ENCODE measurements at regions not wholly inside any gene's neighbourhood (a gene's known extent, or its start where the extent isn't known, plus 50 kb on each side); places are given as distances from the start of the nearest gene placed in this dataset.
"Not testable (repeated sequence)": the region's sequence is repeated elsewhere in the genome, so short reads cannot be mapped to it uniquely, and the experiment has no call there.

DNA sequence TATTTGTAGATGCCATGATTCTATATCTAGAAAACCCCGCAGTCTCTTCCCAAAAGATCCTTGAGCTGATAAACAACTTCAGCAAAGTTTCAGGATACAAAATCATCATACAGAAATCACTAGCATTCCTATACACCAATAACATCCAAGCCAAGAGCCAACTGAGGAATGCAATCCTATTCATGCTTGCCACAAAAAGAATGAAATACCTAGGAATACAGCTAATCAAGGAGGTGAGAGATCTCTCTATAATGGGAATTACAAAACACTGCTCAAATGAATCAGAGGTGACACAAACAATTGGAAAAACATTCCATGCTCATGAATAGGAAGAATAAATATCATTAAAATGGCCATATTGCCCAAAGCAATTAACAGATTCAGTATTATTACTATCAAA lies 551.4 kb upstream of the SLC39A10 start:
- WGBS (ENCODE audit: insufficient coverage, insufficient read length), result no CpG with 5 or more reads among the region's 1 CpG
- Histone ChIP-seq H3K27me3 (ENCODE audit: control insufficient read depth, insufficient read depth, low read length) (no peaks in the 10 kb centered on the region), H3K27ac (ENCODE audit: low read length) (no peak overlapping the region), H3K4me3 (ENCODE audit: low read length) (no peak overlapping the region), H3K4me1 (ENCODE audit: control insufficient read depth, insufficient read depth, low read length) (no peaks in the 10 kb centered on the region), H3K36me3 (ENCODE audit: control insufficient read depth, insufficient read depth, low read length) (no peaks in the 10 kb centered on the region), H3K9me3 (ENCODE audit: control insufficient read depth, insufficient read depth, low read length) (no peaks in the 10 kb centered on the region)
- DNase-seq (ENCODE audit: low read depth, low spot score), result no peak

DNA sequence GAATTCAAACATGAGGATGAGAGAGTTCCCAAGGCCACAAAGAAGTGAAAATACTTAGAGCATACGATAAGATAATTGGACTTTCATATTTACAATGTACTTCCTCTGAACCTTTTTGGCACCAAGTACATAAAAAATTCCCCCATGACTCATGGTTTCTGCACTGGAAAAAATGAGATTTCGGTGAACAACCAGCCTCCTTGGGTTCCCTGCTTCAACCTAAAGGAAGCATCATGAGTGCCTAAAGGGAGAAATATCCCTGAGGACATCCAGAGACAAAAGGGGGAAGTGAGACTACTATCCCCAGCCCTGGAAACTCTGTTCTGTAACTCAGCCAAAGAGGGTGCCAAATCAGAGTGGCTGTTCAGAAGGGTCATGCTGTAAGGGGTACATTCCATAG lies 562.7 kb upstream of the SLC39A10 start:
- Histone ChIP-seq H3K9me3 (ENCODE audit: control insufficient read depth, insufficient read depth, low read length) (no peaks in the 10 kb centered on the region), H3K27me3 (ENCODE audit: control insufficient read depth, insufficient read depth, low read length) (no peaks in the 10 kb centered on the region), H3K4me3 (ENCODE audit: low read length) (no peak overlapping the region), H3K27ac (ENCODE audit: low read length) (no peak overlapping the region), H3K4me1 (ENCODE audit: control insufficient read depth, insufficient read depth, low read length) (no peaks in the 10 kb centered on the region), H3K36me3 (ENCODE audit: control insufficient read depth, insufficient read depth, low read length) (no peaks in the 10 kb centered on the region)
- no peak for DNase-seq (ENCODE audit: low read depth, low spot score)
- no CpG with 5 or more reads among the region's 2 CpGs for WGBS (ENCODE audit: insufficient coverage, insufficient read length)

GRCh38 chr2:195092341-195092740 lies 564.7 kb upstream of the SLC39A10 start:
- Histone ChIP-seq H3K27me3 (ENCODE audit: control insufficient read depth, insufficient read depth, low read length) (no peaks in the 10 kb centered on the region), H3K9me3 (ENCODE audit: control insufficient read depth, insufficient read depth, low read length) (no peaks in the 10 kb centered on the region)
- peak; percentile 33 for DNase-seq (ENCODE audit: low read depth, low spot score)

DNA sequence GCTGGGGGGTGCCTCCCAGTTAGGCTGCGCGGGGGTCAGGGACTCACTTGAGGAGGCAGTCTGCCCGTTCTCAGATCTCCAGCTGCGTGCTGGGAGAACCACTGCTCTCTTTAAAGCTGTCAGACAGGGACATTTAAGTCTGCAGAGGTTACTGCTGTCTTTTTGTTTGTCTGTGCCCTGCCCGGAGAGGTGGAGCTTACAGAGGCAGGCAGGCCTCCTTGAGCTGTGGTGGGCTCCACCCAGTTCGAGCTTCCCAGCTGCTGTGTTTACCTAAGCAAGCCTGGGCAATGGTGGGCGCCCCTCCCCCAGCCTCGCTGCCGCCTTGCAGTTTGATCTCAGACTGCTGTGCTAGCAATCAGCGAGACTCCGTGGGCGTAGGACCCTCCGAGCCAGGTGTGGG lies 584.2 kb upstream of the SLC39A10 start:
- H3K36me3 ChIP-seq (ENCODE audit: control insufficient read depth, insufficient read depth, low read length); H3K9me3 ChIP-seq (ENCODE audit: control insufficient read depth, insufficient read depth, low read length); H3K27me3 ChIP-seq (ENCODE audit: control insufficient read depth, insufficient read depth, low read length); DNase-seq (ENCODE audit: low read depth, low spot score); H3K4me3 ChIP-seq (ENCODE audit: low read length); H3K27ac ChIP-seq (ENCODE audit: low read length); H3K4me1 ChIP-seq (ENCODE audit: control insufficient read depth, insufficient read depth, low read length): not testable (repeated sequence)
- no CpG with 5 or more reads among the region's 13 CpGs for WGBS (ENCODE audit: insufficient coverage, insufficient read length)

More at GRCh38 chr2:195092341-195092740, 564.7 kb upstream of the SLC39A10 start:
- H3K36me3 ChIP-seq (ENCODE audit: control insufficient read depth, insufficient read depth, low read length), result no peaks in the 10 kb centered on the region
- H3K4me3 ChIP-seq (ENCODE audit: low read length), result no peak overlapping the region
- no peaks in the 10 kb centered on the region for H3K4me1 ChIP-seq (ENCODE audit: control insufficient read depth, insufficient read depth, low read length)
- no peak overlapping the region for H3K27ac ChIP-seq (ENCODE audit: low read length)

- Histone ChIP-seq H3K27ac (ENCODE audit: low read length) (no peak overlapping the region), H3K4me1 (ENCODE audit: control insufficient read depth, insufficient read depth, low read length) (no peaks in the 10 kb centered on the region), H3K27me3 (ENCODE audit: control insufficient read depth, insufficient read depth, low read length) (no peaks in the 10 kb centered on the region), H3K36me3 (ENCODE audit: control insufficient read depth, insufficient read depth, low read length) (no peaks in the 10 kb centered on the region), H3K4me3 (ENCODE audit: low read length) (no peak overlapping the region), H3K9me3 (ENCODE audit: control insufficient read depth, insufficient read depth, low read length) (no peaks in the 10 kb centered on the region)
- DNase-seq (ENCODE audit: low read depth, low spot score), result no peak
- WGBS (ENCODE audit: insufficient coverage, insufficient read length), result no CpG with 5 or more reads among the region's 2 CpGs
These were observed 600.0 kb upstream of the SLC39A10 start for GRCh38 chr2:195057001-195057400.

GRCh38 chr2:195055996-195056395 lies 601.0 kb upstream of the SLC39A10 start:
- no CpG with 5 or more reads among the region's 2 CpGs for WGBS (ENCODE audit: insufficient coverage, insufficient read length)
- Histone ChIP-seq H3K9me3 (ENCODE audit: control insufficient read depth, insufficient read depth, low read length) (no peaks in the 10 kb centered on the region), H3K4me1 (ENCODE audit: control insufficient read depth, insufficient read depth, low read length) (no peaks in the 10 kb centered on the region), H3K36me3 (ENCODE audit: control insufficient read depth, insufficient read depth, low read length) (no peaks in the 10 kb centered on the region), H3K4me3 (ENCODE audit: low read length) (no peak overlapping the region), H3K27me3 (ENCODE audit: control insufficient read depth, insufficient read depth, low read length) (no peaks in the 10 kb centered on the region), H3K27ac (ENCODE audit: low read length) (no peak overlapping the region)
- no peak for DNase-seq (ENCODE audit: low read depth, low spot score)

- Histone ChIP-seq H3K27ac (ENCODE audit: low read length) (no peak overlapping the region), H3K9me3 (ENCODE audit: control insufficient read depth, insufficient read depth, low read length) (no peaks in the 10 kb centered on the region), H3K4me1 (ENCODE audit: control insufficient read depth, insufficient read depth, low read length) (no peaks in the 10 kb centered on the region), H3K36me3 (ENCODE audit: control insufficient read depth, insufficient read depth, low read length) (no peaks in the 10 kb centered on the region), H3K27me3 (ENCODE audit: control insufficient read depth, insufficient read depth, low read length) (no peaks in the 10 kb centered on the region), H3K4me3 (ENCODE audit: low read length) (no peak overlapping the region)
- DNase-seq (ENCODE audit: low read depth, low spot score), result no peak
These were observed 605.6 kb upstream of the SLC39A10 start for GRCh38 chr2:195051401-195051800.

DNA sequence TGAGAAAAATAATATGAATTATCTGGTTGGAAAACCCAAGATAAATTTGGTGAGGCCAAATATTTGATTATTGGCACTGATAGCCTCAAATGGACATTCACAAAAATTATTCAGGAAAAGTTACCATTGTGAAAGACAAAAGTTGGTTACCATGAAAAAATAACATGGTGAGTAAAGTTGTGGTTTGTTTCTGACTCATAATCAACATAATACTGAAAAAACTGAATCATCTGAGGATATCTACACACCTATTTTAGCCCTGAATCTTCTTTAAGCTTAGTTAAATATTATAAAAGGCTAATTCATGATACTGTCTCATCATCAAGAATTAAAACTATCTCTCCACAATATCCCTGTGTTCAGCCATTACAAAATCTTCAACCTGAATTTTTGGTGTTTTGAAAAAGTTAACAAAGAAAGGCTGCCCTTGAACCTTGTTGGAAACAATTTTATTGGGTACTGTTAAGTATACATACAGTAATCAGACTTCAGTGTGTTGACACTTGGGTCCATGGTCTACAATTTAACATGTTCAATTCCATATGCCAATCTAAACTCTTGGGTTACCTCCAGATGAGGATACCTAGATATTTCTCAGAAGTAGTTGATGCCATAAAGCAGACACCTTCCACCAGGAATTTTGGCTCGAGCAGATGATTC lies 607.5 kb upstream of the SLC39A10 start:
- H3K4me3 ChIP-seq (ENCODE audit: low read length), result no peak overlapping the region
- no peaks in the 10 kb centered on the region for H3K36me3 ChIP-seq (ENCODE audit: control insufficient read depth, insufficient read depth, low read length)
- DNase-seq (ENCODE audit: low read depth, low spot score), result no peak
- no peak overlapping the region for H3K27ac ChIP-seq (ENCODE audit: low read length)
- H3K9me3 ChIP-seq (ENCODE audit: control insufficient read depth, insufficient read depth, low read length), result no peaks in the 10 kb centered on the region
- WGBS (ENCODE audit: insufficient coverage, insufficient read length), result no CpG with 5 or more reads among the region's 1 CpG
- H3K27me3 ChIP-seq (ENCODE audit: control insufficient read depth, insufficient read depth, low read length), result no peaks in the 10 kb centered on the region
- no peaks in the 10 kb centered on the region for H3K4me1 ChIP-seq (ENCODE audit: control insufficient read depth, insufficient read depth, low read length)

- WGBS (ENCODE audit: insufficient coverage, insufficient read length), result no CpG with 5 or more reads among the region's 2 CpGs
- Histone ChIP-seq H3K9me3 (ENCODE audit: control insufficient read depth, insufficient read depth, low read length) (no peaks in the 10 kb centered on the region), H3K27ac (ENCODE audit: low read length) (no peak overlapping the region), H3K4me1 (ENCODE audit: control insufficient read depth, insufficient read depth, low read length) (no peaks in the 10 kb centered on the region), H3K36me3 (ENCODE audit: control insufficient read depth, insufficient read depth, low read length) (no peaks in the 10 kb centered on the region), H3K4me3 (ENCODE audit: low read length) (no peak overlapping the region), H3K27me3 (ENCODE audit: control insufficient read depth, insufficient read depth, low read length) (no peaks in the 10 kb centered on the region)
- no peak for DNase-seq (ENCODE audit: low read depth, low spot score)
These were observed 609.1 kb upstream of the SLC39A10 start for GRCh38 chr2:195047955-195048354.

GRCh38 chr2:195044801-195045200 lies 612.2 kb upstream of the SLC39A10 start:
- no peaks in the 10 kb centered on the region for H3K36me3 ChIP-seq (ENCODE audit: control insufficient read depth, insufficient read depth, low read length)
- no peaks in the 10 kb centered on the region for H3K27me3 ChIP-seq (ENCODE audit: control insufficient read depth, insufficient read depth, low read length)
- no peak overlapping the region for H3K4me3 ChIP-seq (ENCODE audit: low read length)
- H3K27ac ChIP-seq (ENCODE audit: low read length), result no peak overlapping the region
- no CpG with 5 or more reads among the region's 1 CpG for WGBS (ENCODE audit: insufficient coverage, insufficient read length)
- H3K9me3 ChIP-seq (ENCODE audit: control insufficient read depth, insufficient read depth, low read length), result no peaks in the 10 kb centered on the region
- no peaks in the 10 kb centered on the region for H3K4me1 ChIP-seq (ENCODE audit: control insufficient read depth, insufficient read depth, low read length)
- DNase-seq (ENCODE audit: low read depth, low spot score), result no peak

DNA sequence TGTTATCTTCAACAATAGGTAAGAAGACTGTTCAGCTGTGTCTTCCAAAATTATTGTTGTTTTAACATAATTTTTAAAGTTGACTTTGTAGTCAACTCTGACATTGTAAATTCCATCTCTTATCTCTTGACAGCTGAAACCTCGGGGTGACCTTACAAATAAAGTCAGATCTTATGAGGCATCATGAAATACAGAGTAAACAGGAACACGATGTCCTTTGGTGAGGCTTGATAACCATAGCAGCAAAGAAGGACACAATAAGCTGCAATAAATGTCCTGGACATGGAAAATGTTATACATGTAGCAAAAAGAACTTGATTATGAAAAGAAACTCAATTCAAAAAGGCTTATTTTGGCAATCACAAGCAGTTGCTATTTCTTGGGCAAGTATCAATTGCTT lies 618.9 kb upstream of the SLC39A10 start:
- no peaks in the 10 kb centered on the region for H3K9me3 ChIP-seq (ENCODE audit: control insufficient read depth, insufficient read depth, low read length)
- H3K27ac ChIP-seq (ENCODE audit: low read length), result no peak overlapping the region
- DNase-seq (ENCODE audit: low read depth, low spot score), result no peak
- no CpG with 5 or more reads among the region's 2 CpGs for WGBS (ENCODE audit: insufficient coverage, insufficient read length)
- H3K4me1 ChIP-seq (ENCODE audit: control insufficient read depth, insufficient read depth, low read length), result no peaks in the 10 kb centered on the region
- no peaks in the 10 kb centered on the region for H3K27me3 ChIP-seq (ENCODE audit: control insufficient read depth, insufficient read depth, low read length)
- no peaks in the 10 kb centered on the region for H3K36me3 ChIP-seq (ENCODE audit: control insufficient read depth, insufficient read depth, low read length)
- no peak overlapping the region for H3K4me3 ChIP-seq (ENCODE audit: low read length)

Data from iPS DF 6.9 (cell line).